SH-SY5Y (cell line): ENCODE measurements at regions not wholly inside any gene's neighbourhood (a gene's known extent, or its start where the extent isn't known, plus 50 kb on each side); places are given as distances from the start of the nearest gene placed in this dataset.

Source experiments
- GATA2 ChIP-seq: IDR thresholded peaks from 2 replicates; pipeline ENCODE4 v1.6.1; 2011; ENCODE audit warnings: mild to moderate bottlenecking, low read depth, low read length
- GATA3 ChIP-seq: IDR thresholded peaks from 2 replicates; pipeline ENCODE4 v1.6.1; 2011; ENCODE audit warnings: low read depth, mild to moderate bottlenecking, low read length, moderate library complexity

- TF ChIP-seq GATA2 (no peak), GATA3 (no peak)
Observed at GRCh38 chr4:125262502-125262901, 52.3 kb upstream of the FAT4 start.
